CD4-positive, CD25-positive, alpha-beta regulatory T cell (primary cell): ENCODE measurements at regions not wholly inside any gene's neighbourhood (a gene's known extent, or its start where the extent isn't known, plus 50 kb on each side); places are given as distances from the start of the nearest gene placed in this dataset.
A peak's percentile ranks its signal among the peaks of the same experiment; 100 is the strongest.

Source experiments
- ATAC-seq, 2 donors: fragments of 150-1000 bp; cut with Tn5 transposase; one replicate each; pipeline ENCODE4 v1.10.0; 2021; ENCODE audit warnings: low read depth in 2 of 2, moderate number of reproducible peaks in 2 of 2, moderate library complexity in 1 of 2
- DNase-seq, 3 donors: peaks; one replicate each; pipeline versions ENCODE4 v3.0.0 to v3.0.0-alpha.2; 2012 to 2022; ENCODE audit warnings: mixed read lengths in 1 of 3
- H3K27ac ChIP-seq: one replicate; pipeline ENCODE4 v1.7.0; 2013; ENCODE audit warnings: mild to moderate bottlenecking, low read length; ENCODE audit not compliant: insufficient read depth, poor library complexity, severe bottlenecking
- H3K27me3 ChIP-seq: one replicate; pipeline ENCODE4 v1.7.0; 2013; ENCODE audit warnings: low read length; ENCODE audit not compliant: control insufficient read depth, insufficient read depth
- H3K36me3 ChIP-seq: one replicate; pipeline ENCODE4 v1.7.0; 2013; ENCODE audit warnings: mild to moderate bottlenecking, low read length, moderate library complexity; ENCODE audit not compliant: control insufficient read depth, insufficient read depth
- H3K4me1 ChIP-seq: 2 replicates; pipeline ENCODE4 v1.7.0; 2013; ENCODE audit warnings: mild to moderate bottlenecking, low read length; ENCODE audit not compliant: insufficient read depth, control insufficient read depth, poor library complexity, severe bottlenecking
- H3K4me3 ChIP-seq: one replicate; pipeline ENCODE4 v1.7.0; 2013; ENCODE audit warnings: low read depth, mild to moderate bottlenecking, low read length, moderate library complexity
- H3K9me3 ChIP-seq, 2 experiments: 1 replicate in 1 of 2; 2 replicates in 1 of 2; pipeline ENCODE4 v1.7.0; 2013; ENCODE audit warnings: low read length in 2 of 2, mild to moderate bottlenecking in 1 of 2, moderate library complexity in 1 of 2; ENCODE audit not compliant: control insufficient read depth in 2 of 2
- H3K27ac Mint-ChIP-seq, 3 donors: one replicate each; pipeline ENCODE4 v1.8.0; 2020 to 2022; ENCODE audit warnings: mild to moderate bottlenecking in 3 of 3, mixed read lengths in 3 of 3, moderate library complexity in 2 of 3
- H3K27me3 Mint-ChIP-seq: one replicate; pipeline ENCODE4 v1.8.0; 2022; ENCODE audit warnings: mild to moderate bottlenecking, mixed read lengths
- H3K36me3 Mint-ChIP-seq: one replicate; pipeline ENCODE4 v1.8.0; 2020; ENCODE audit warnings: mixed read lengths
- H3K4me1 Mint-ChIP-seq, 4 donors: one replicate each; pipeline ENCODE4 v1.8.0; 2020 to 2022; ENCODE audit warnings: mixed read lengths in 4 of 4, mild to moderate bottlenecking in 1 of 4
- H3K4me3 Mint-ChIP-seq, 4 donors: one replicate each; pipeline ENCODE4 v1.8.0; 2020 to 2022; ENCODE audit warnings: mild to moderate bottlenecking in 4 of 4, mixed read lengths in 4 of 4, moderate library complexity in 3 of 4
- H3K9me3 Mint-ChIP-seq, 7 donors: one replicate each; pipeline ENCODE4 v1.8.0; 2020 to 2022; ENCODE audit warnings: mixed read lengths in 7 of 7, mild to moderate bottlenecking in 3 of 7, moderate library complexity in 2 of 7

DNA sequence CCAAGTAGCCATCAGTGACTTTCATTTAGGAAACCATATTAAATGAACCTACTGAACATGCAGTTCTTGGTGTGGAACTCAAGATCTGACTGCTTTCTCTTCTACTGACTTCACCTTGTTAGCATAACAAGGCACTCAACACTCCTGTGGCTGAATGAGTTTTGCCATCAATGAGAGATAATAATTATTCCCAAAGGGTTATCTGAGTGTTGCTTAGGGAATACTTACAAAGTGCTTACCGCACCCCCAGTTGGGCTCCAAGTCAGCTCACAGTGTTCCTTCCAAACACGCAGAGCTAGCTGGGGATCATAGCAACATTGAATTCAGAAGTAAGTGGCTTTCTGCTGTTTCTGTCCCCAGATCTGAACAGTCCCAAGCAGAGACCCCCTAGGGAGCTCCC is 182.9 kb downstream of the SREK1 start:
- DNase-seq (no peak), ATAC-seq (no peak)
- Mint-ChIP-seq H3K4me1 (no peaks in the 10 kb centered on the region), H3K9me3 (peaks cover 0 to 3% (median 0%) of the 10 kb centered on the region in 7 donors), H3K27me3 (peaks cover 6% of the 10 kb centered on the region), H3K36me3 (no peaks in the 10 kb centered on the region), H3K27ac (no peak overlapping the region), H3K4me3 (no peak overlapping the region)
- H3K9me3 ChIP-seq, result no peaks in the 10 kb centered on the region
- no peaks in the 10 kb centered on the region for H3K4me1 ChIP-seq
- no peak overlapping the region for H3K4me3 ChIP-seq
- peaks cover 3% of the 10 kb centered on the region for H3K27me3 ChIP-seq
- H3K36me3 ChIP-seq, result no peaks in the 10 kb centered on the region
- no peak overlapping the region for H3K27ac ChIP-seq

- no peak for DNase-seq
- Histone ChIP-seq H3K4me1 (no peaks in the 10 kb centered on the region), H3K4me3 (no peak overlapping the region), H3K36me3 (no peaks in the 10 kb centered on the region), H3K9me3 (no peaks in the 10 kb centered on the region), H3K27me3 (peaks cover 4% of the 10 kb centered on the region), H3K27ac (no peak overlapping the region)
- Mint-ChIP-seq H3K36me3 (no peaks in the 10 kb centered on the region), H3K9me3 (peaks cover 0 to 3% (median 0%) of the 10 kb centered on the region in 7 donors), H3K4me1 (no peaks in the 10 kb centered on the region), H3K27me3 (peaks cover 9% of the 10 kb centered on the region), H3K4me3 (no peak overlapping the region), H3K27ac (no peak overlapping the region)
- ATAC-seq, result no peak
These were observed 185.0 kb downstream of the SREK1 start for GRCh38 chr5:66329078-66329477.

DNA sequence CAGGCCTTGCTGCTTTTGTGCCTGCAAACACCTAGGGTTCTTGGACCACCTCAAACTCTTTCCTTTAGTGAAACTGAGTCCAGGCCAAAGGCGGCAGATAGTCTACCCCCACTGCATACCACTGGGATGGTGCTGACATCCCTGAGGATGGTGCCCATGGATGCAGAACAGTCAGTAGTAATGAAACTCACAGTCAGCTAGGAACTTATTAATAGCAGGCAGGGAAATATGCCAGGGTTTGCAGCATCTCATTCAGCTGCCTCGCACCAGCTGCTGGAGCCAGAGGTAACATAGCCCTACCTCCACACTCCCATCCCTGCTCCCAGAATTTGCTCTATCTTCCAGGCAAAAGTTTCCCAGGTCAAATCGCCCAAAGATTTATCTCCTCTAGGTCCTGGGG is 189.1 kb downstream of the SREK1 start:
- Mint-ChIP-seq H3K4me3 (no peak overlapping the region), H3K9me3 (peaks cover 0 to 3% (median 0%) of the 10 kb centered on the region in 7 donors), H3K27me3 (peaks cover 4% of the 10 kb centered on the region), H3K4me1 (no peaks in the 10 kb centered on the region), H3K36me3 (no peaks in the 10 kb centered on the region), H3K27ac (no peak overlapping the region)
- Histone ChIP-seq H3K4me1 (no peaks in the 10 kb centered on the region), H3K27me3 (peaks cover 2% of the 10 kb centered on the region), H3K4me3 (no peak overlapping the region), H3K27ac (no peak overlapping the region), H3K9me3 (no peaks in the 10 kb centered on the region), H3K36me3 (no peaks in the 10 kb centered on the region)
- ATAC-seq (no peak), DNase-seq (no peak)

DNA sequence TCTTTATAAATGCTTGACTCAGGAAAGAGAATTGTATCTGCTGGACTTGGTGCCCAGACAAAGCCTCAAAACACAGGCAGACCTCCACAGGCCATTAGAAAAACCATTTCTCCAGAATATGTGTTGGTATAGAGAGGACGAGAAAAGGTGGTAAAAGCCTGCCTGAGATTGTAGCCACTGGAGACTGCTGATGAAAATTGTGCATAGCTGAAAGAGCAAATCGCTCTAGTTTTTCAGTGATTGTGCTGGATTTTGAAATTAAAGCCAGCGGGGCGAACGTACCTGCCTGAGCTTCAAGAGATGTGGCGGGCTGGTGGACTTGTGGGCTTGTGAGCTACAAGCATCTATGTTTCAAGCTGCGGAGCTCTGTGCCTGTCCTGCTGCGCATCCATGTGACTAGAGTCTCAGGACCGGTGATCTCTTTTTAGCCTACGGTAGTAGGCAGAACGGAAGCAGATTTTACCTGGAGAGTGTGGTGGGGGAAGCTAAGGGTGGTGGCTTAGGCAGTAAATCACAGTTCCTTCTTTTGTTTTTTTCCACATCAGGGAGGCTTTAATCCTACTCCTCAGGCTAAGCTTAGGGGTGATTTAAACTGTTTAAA is 193.6 kb downstream of the SREK1 start:
- peaks cover 0 to 1% (median 0%) of the 10 kb centered on the region in 7 donors for H3K9me3 Mint-ChIP-seq
- no peaks in the 10 kb centered on the region for H3K4me1 Mint-ChIP-seq
- Histone ChIP-seq H3K27me3 (peaks cover 2% of the 10 kb centered on the region), H3K4me1 (no peaks in the 10 kb centered on the region), H3K27ac (no peak overlapping the region), H3K36me3 (no peaks in the 10 kb centered on the region), H3K4me3 (no peak overlapping the region), H3K9me3 (no peaks in the 10 kb centered on the region)
- H3K36me3 Mint-ChIP-seq, result no peaks in the 10 kb centered on the region
- DNase-seq (no peak), ATAC-seq (no peak)
- peaks cover 3% of the 10 kb centered on the region for H3K27me3 Mint-ChIP-seq
- no peak overlapping the region for H3K4me3 Mint-ChIP-seq
- H3K27ac Mint-ChIP-seq, result no peak overlapping the region

DNA sequence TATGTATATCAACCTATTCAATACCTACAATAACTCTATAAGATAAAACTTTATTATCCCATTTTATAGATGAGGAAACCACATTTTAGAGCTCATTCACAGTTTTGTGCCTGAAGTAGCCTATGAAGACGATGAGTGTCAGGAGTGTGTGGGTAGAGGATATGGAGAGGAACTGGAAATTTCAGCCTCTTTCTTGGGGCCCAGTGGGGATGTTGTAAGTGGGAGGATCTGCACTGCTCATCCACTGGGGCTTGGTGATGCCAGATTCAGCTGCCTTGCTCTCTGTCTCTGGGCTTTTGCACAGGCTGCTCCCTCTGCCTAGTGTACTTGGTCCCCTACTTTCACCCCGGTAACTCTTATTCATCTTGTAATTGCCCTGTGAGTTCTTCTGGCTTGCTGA is 194.7 kb downstream of the SREK1 start:
- DNase-seq, result no peak
- no peaks in the 10 kb centered on the region for H3K36me3 ChIP-seq
- H3K4me1 ChIP-seq, result no peaks in the 10 kb centered on the region
- Mint-ChIP-seq H3K36me3 (no peaks in the 10 kb centered on the region), H3K4me1 (no peaks in the 10 kb centered on the region), H3K27ac (no peak overlapping the region), H3K27me3 (peaks cover 6% of the 10 kb centered on the region), H3K4me3 (no peak overlapping the region), H3K9me3 (peaks cover 0 to 1% (median 0%) of the 10 kb centered on the region in 7 donors)
- ATAC-seq, result no peak
- peaks cover 2% of the 10 kb centered on the region for H3K27me3 ChIP-seq
- H3K27ac ChIP-seq, result no peak overlapping the region
- H3K4me3 ChIP-seq, result no peak overlapping the region
- no peaks in the 10 kb centered on the region for H3K9me3 ChIP-seq

DNA sequence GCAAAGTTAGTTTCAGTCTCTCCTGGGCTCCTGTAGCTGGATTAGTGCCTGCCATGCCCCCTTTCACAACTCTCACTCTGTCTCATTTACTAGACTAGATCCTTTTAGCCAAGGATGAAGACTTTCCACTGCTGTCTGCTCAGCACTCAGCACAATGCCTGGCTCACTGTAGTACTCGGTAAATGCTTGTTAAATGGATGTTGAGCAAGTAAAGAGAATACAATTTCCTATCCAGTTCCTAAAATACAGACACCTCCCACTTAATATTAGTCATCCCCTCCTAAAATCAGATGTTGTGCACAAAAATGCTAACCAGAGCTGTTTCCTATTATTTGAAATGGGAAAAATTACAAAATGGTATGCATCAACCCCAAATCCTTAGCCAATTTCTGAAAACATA is 195.8 kb downstream of the SREK1 start:
- H3K27ac Mint-ChIP-seq, result no peak overlapping the region
- no peaks in the 10 kb centered on the region for H3K9me3 ChIP-seq
- no peak overlapping the region for H3K4me3 ChIP-seq
- H3K36me3 Mint-ChIP-seq, result no peaks in the 10 kb centered on the region
- H3K4me3 Mint-ChIP-seq, result no peak overlapping the region
- H3K36me3 ChIP-seq, result no peaks in the 10 kb centered on the region
- no peak overlapping the region for H3K27ac ChIP-seq
- peaks cover 6% of the 10 kb centered on the region for H3K27me3 Mint-ChIP-seq
- H3K4me1 Mint-ChIP-seq, result no peaks in the 10 kb centered on the region
- no peaks in the 10 kb centered on the region for H3K27me3 ChIP-seq
- DNase-seq, result no peak
- H3K9me3 Mint-ChIP-seq, result peaks cover 0 to 3% (median 0%) of the 10 kb centered on the region in 7 donors
- H3K4me1 ChIP-seq, result no peaks in the 10 kb centered on the region
- ATAC-seq, result no peak

DNA sequence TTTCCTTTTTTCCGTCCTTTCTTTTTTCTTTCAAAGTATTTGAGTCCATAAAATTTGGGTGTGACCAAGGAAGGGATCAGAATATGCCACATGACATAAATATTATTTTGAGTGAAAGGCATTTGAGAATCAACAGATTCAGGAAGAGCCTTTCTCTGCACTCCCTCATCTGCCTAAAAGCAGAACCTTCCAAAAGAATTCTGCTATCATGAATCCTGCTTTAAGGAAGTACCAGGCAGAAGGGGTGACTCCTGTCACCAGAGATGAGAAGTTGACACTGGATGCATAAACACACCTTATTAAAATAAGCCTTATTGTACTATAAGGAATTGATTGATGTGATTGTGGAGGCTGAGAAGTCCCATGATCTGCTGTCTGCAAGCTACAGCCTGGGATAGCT is 196.7 kb downstream of the SREK1 start:
- no peaks in the 10 kb centered on the region for H3K27me3 ChIP-seq
- ATAC-seq (no peak), DNase-seq (no peak)
- Mint-ChIP-seq H3K27ac (peak overlapping the region in 1 of 3 donors; percentile 82), H3K9me3 (peaks cover 0 to 3% (median 0%) of the 10 kb centered on the region in 7 donors), H3K27me3 (peaks cover 6% of the 10 kb centered on the region), H3K36me3 (no peaks in the 10 kb centered on the region), H3K4me3 (no peak overlapping the region), H3K4me1 (no peaks in the 10 kb centered on the region)
- no peak overlapping the region for H3K27ac ChIP-seq
- no peaks in the 10 kb centered on the region for H3K9me3 ChIP-seq
- no peaks in the 10 kb centered on the region for H3K36me3 ChIP-seq
- H3K4me3 ChIP-seq, result no peak overlapping the region
- H3K4me1 ChIP-seq, result no peaks in the 10 kb centered on the region

GRCh38 chr5:66342341-66342880 is 198.3 kb downstream of the SREK1 start:
- H3K27me3 ChIP-seq, result no peaks in the 10 kb centered on the region
- H3K9me3 ChIP-seq, result no peaks in the 10 kb centered on the region
- Mint-ChIP-seq H3K36me3 (no peaks in the 10 kb centered on the region), H3K4me3 (no peak overlapping the region), H3K9me3 (peaks cover 0 to 3% (median 0%) of the 10 kb centered on the region in 7 donors), H3K27me3 (peaks cover 6% of the 10 kb centered on the region), H3K4me1 (no peaks in the 10 kb centered on the region), H3K27ac (no peak overlapping the region)
- H3K27ac ChIP-seq, result no peak overlapping the region
- H3K4me3 ChIP-seq, result no peak overlapping the region
- no peaks in the 10 kb centered on the region for H3K36me3 ChIP-seq
- DNase-seq (no peak), ATAC-seq (no peak)
- no peaks in the 10 kb centered on the region for H3K4me1 ChIP-seq
